HUES64 (cell line): ENCODE measurements at regions not wholly inside any gene's neighbourhood (a gene's known extent, or its start where the extent isn't known, plus 50 kb on each side); places are given as distances from the start of the nearest gene placed in this dataset.

Experiments used
- H3K27ac ChIP-seq: 2 replicates; pipeline ENCODE4 v1.7.0; 2013; ENCODE audit warnings: low read depth, low read length, inconsistent platforms
- H3K27me3 ChIP-seq: 2 replicates; pipeline ENCODE4 v1.6.1; 2013; ENCODE audit warnings: mild to moderate bottlenecking, low read length; ENCODE audit not compliant: insufficient read depth
- H3K36me3 ChIP-seq: 2 replicates; pipeline ENCODE4 v1.6.1; 2013; ENCODE audit warnings: mild to moderate bottlenecking, low read length; ENCODE audit not compliant: insufficient read depth
- H3K4me1 ChIP-seq: 2 replicates; pipeline ENCODE4 v1.6.1; 2013; ENCODE audit warnings: mild to moderate bottlenecking, low read length, moderate library complexity; ENCODE audit not compliant: insufficient read depth
- H3K4me3 ChIP-seq: 2 replicates; pipeline ENCODE4 v1.5.1; 2013; ENCODE audit warnings: mild to moderate bottlenecking, low read length, moderate library complexity
- H3K9ac ChIP-seq: 2 replicates; pipeline ENCODE4 v1.6.1; 2013; ENCODE audit warnings: mild to moderate bottlenecking, low read depth, low read length
- H3K9me3 ChIP-seq: 2 replicates; pipeline ENCODE4 v1.6.1; 2013; ENCODE audit warnings: low read depth, low read length; ENCODE audit not compliant: insufficient read depth
- WGBS: fragments of 150-250, 120-280 bp; methylation state at CpG from one replicate; pipeline ENCODE4 v1.1.7; 2013; ENCODE audit warnings: missing lambda C conversion rate; 5-methylcytosine and 5-hydroxymethylcytosine counted together

- Histone ChIP-seq H3K9ac (no peak overlapping the region), H3K4me1 (no peaks in the 10 kb centered on the region), H3K4me3 (no peak overlapping the region), H3K27me3 (no peaks in the 10 kb centered on the region), H3K9me3 (peaks cover 37% of the 10 kb centered on the region), H3K27ac (no peak overlapping the region), H3K36me3 (no peaks in the 10 kb centered on the region)
- WGBS: 93% methylated on average over 5 of the region's 5 CpGs
Measured at GRCh38 chr18:76750917-76751890, 71.2 kb upstream of the ZNF236 start.

- Histone ChIP-seq H3K9me3 (peaks cover 47% of the 10 kb centered on the region), H3K27me3 (no peaks in the 10 kb centered on the region), H3K4me3 (no peak overlapping the region), H3K4me1 (no peaks in the 10 kb centered on the region), H3K27ac (no peak overlapping the region), H3K36me3 (no peaks in the 10 kb centered on the region), H3K9ac (no peak overlapping the region)
Measured at GRCh38 chr18:76750269-76750668, 72.1 kb upstream of the ZNF236 start.

GRCh38 chr18:76747676-76748075, 74.7 kb upstream of the ZNF236 start:
- H3K27ac ChIP-seq: no peak overlapping the region
- WGBS: no CpG with 5 or more reads among the region's 1 CpG
- peaks cover 55% of the 10 kb centered on the region for H3K9me3 ChIP-seq
- no peaks in the 10 kb centered on the region for H3K4me1 ChIP-seq
- no peaks in the 10 kb centered on the region for H3K36me3 ChIP-seq
- no peak overlapping the region for H3K9ac ChIP-seq
- no peaks in the 10 kb centered on the region for H3K27me3 ChIP-seq
- H3K4me3 ChIP-seq: no peak overlapping the region

GRCh38 chr18:76741346-76741745, 81.0 kb upstream of the ZNF236 start:
- Histone ChIP-seq H3K27ac (no peak overlapping the region), H3K9me3 (peaks cover 19% of the 10 kb centered on the region), H3K9ac (no peak overlapping the region), H3K27me3 (no peaks in the 10 kb centered on the region), H3K4me3 (no peak overlapping the region), H3K4me1 (no peaks in the 10 kb centered on the region), H3K36me3 (no peaks in the 10 kb centered on the region)
- 96% methylated on average over 3 of the region's 3 CpGs for WGBS

- no peak overlapping the region for H3K4me3 ChIP-seq
- WGBS: 96% methylated on average over 18 of the region's 18 CpGs
Measured at GRCh38 chr18:76736309-76736708, 86.0 kb upstream of the ZNF236 start.

GRCh38 chr18:76730901-76731300, 91.5 kb upstream of the ZNF236 start:
- H3K9me3 ChIP-seq: peaks cover 15% of the 10 kb centered on the region; the same call in 1 of the 2 replicates
- H3K27ac ChIP-seq: no peak overlapping the region
- peaks cover 3% of the 10 kb centered on the region; the same call in 1 of the 2 replicates for H3K4me1 ChIP-seq
- 94% methylated on average over 1 of the region's 2 CpGs for WGBS
- no peak overlapping the region for H3K4me3 ChIP-seq
- H3K27me3 ChIP-seq: no peaks in the 10 kb centered on the region
- no peaks in the 10 kb centered on the region for H3K36me3 ChIP-seq
- no peak overlapping the region for H3K9ac ChIP-seq

More at GRCh38 chr18:76736309-76736708, 86.0 kb upstream of the ZNF236 start:
- Histone ChIP-seq H3K27me3 (no peaks in the 10 kb centered on the region), H3K4me1 (no peaks in the 10 kb centered on the region; the same call in 1 of the 2 replicates), H3K36me3 (no peaks in the 10 kb centered on the region), H3K9me3 (no peaks in the 10 kb centered on the region), H3K27ac (no peak overlapping the region), H3K9ac (no peak overlapping the region)

- H3K9ac ChIP-seq: no peak overlapping the region
- no peaks in the 10 kb centered on the region for H3K27me3 ChIP-seq
- no peak overlapping the region for H3K27ac ChIP-seq
- WGBS: 81% methylated on average over 1 of the region's 1 CpG
- H3K4me1 ChIP-seq: peaks cover 3% of the 10 kb centered on the region; the same call in 1 of the 2 replicates
- peaks cover 16% of the 10 kb centered on the region; the same call in 1 of the 2 replicates for H3K9me3 ChIP-seq
- no peak overlapping the region for H3K4me3 ChIP-seq
- H3K36me3 ChIP-seq: no peaks in the 10 kb centered on the region
Measured at GRCh38 chr18:76727589-76727988, 94.8 kb upstream of the ZNF236 start.

- Histone ChIP-seq H3K4me3 (no peak overlapping the region), H3K4me1 (no peaks in the 10 kb centered on the region), H3K27me3 (no peaks in the 10 kb centered on the region), H3K9ac (no peak overlapping the region), H3K9me3 (peaks cover 16% of the 10 kb centered on the region; the same call in 1 of the 2 replicates), H3K36me3 (no peaks in the 10 kb centered on the region), H3K27ac (no peak overlapping the region)
- WGBS: 70% methylated on average over 2 of the region's 2 CpGs
Measured at GRCh38 chr18:76725445-76725844, 96.9 kb upstream of the ZNF236 start.

GRCh38 chr18:76722224-76723061, 99.9 kb upstream of the ZNF236 start:
- WGBS: 90% methylated on average over 13 of the region's 14 CpGs
- no peaks in the 10 kb centered on the region for H3K36me3 ChIP-seq
- no peak overlapping the region for H3K27ac ChIP-seq

GRCh38 chr18:76721207-76721996, 101.0 kb upstream of the ZNF236 start:
- WGBS: 94% methylated on average over 9 of the region's 9 CpGs
- H3K9ac ChIP-seq: no peak overlapping the region
- no peak overlapping the region for H3K27ac ChIP-seq

More at GRCh38 chr18:76722224-76723061, 99.9 kb upstream of the ZNF236 start:
- H3K9ac ChIP-seq: no peak overlapping the region
- H3K4me3 ChIP-seq: no peak overlapping the region
- peaks cover 4% of the 10 kb centered on the region; the same call in 1 of the 2 replicates for H3K9me3 ChIP-seq
- H3K4me1 ChIP-seq: no peaks in the 10 kb centered on the region
- no peaks in the 10 kb centered on the region for H3K27me3 ChIP-seq

More at GRCh38 chr18:76721207-76721996, 101.0 kb upstream of the ZNF236 start:
- Histone ChIP-seq H3K4me1 (no peaks in the 10 kb centered on the region), H3K9me3 (peaks cover 4% of the 10 kb centered on the region; the same call in 1 of the 2 replicates), H3K36me3 (no peaks in the 10 kb centered on the region), H3K27me3 (no peaks in the 10 kb centered on the region), H3K4me3 (no peak overlapping the region)
